ENCODE measurements at regions not wholly inside any gene's neighbourhood (a gene's known extent, or its start where the extent isn't known, plus 50 kb on each side); places are given as distances from the start of the nearest gene placed in this dataset.

DNA sequence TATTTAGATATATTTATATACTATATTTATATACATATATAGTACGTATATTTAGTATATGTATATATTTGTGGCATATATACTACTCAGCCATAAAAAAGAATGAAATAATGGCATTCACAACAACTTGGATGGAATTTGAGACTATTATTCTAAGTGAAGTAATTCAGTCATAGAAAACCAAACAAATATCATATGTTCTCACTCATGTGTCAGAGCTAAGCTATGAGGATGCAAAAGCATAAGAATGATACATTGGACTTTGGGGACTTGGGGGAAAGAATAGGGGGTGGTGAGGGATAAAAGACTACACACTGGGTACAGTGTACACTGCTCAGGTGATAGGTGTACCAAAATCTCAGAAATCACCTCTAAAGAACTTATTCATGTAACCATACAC lies 1015.7 kb downstream of the EFNB2 start:
- Histone ChIP-seq H3K4ac (ENCODE audit: low read depth, low read length) (no peak overlapping the region), H4K5ac (ENCODE audit: low read depth, low read length) (no peak overlapping the region), H2AFZ (replicated peaks; ENCODE audit: low read length, poor library complexity) (no peak overlapping the region), H2AK5ac (ENCODE audit: low read depth, low read length) (no peak overlapping the region), H2BK5ac (ENCODE audit: low read depth, low read length, poor library complexity, severe bottlenecking) (no peak overlapping the region), H4K91ac (ENCODE audit: insufficient read depth, low read depth, low read length) (no peak overlapping the region), H4K20me1 (ENCODE audit: insufficient read depth, low read length) (no peaks in the 10 kb centered on the region), H2BK120ac (ENCODE audit: low read depth, low read length) (no peak overlapping the region), H3K9ac (ENCODE audit: low read depth, low read length) (no peak overlapping the region), H3K79me1 (ENCODE audit: low read depth in 1 of 2, low read length in 2 of 2) (no peaks in the 10 kb centered on the region), H3K14ac (replicated peaks; ENCODE audit: low read depth, low read length) (no peak overlapping the region), H2BK20ac (ENCODE audit: low read depth, low read length) (no peak overlapping the region), H3K23ac (ENCODE audit: low read depth, low read length) (no peak overlapping the region), H3K27ac (ENCODE audit: insufficient read depth, low read length) (no peak overlapping the region), H2AK9ac (replicated peaks; ENCODE audit: low read depth, low read length, poor library complexity) (no peak overlapping the region), H3K56ac (ENCODE audit: extremely low read depth, insufficient read depth, low read length) (no peak overlapping the region), H3K9me3 (ENCODE audit: control insufficient read depth, insufficient read depth, low read length) (no peaks in the 10 kb centered on the region), H3K36me3 (ENCODE audit: control insufficient read depth, insufficient read depth, low read length) (no peaks in the 10 kb centered on the region), H3K9me1 (ENCODE audit: insufficient read depth, low read length) (no peaks in the 10 kb centered on the region), H3K4me2 (ENCODE audit: low read depth, low read length) (no peak overlapping the region), H3K4me3 (ENCODE audit: insufficient read depth, low read depth, low read length) (no peak overlapping the region), H3K4me1 (ENCODE audit: control insufficient read depth, insufficient read depth, low read length) (no peaks in the 10 kb centered on the region), H4K8ac (ENCODE audit: low read depth in 2 of 2, low read length in 2 of 2) (no peak overlapping the region), H3K18ac (ENCODE audit: low read depth, low read length) (no peak overlapping the region), H2BK15ac (ENCODE audit: low read depth, low read length) (no peak overlapping the region), H3K27me3 (ENCODE audit: control insufficient read depth, insufficient read depth, low read length) (no peaks in the 10 kb centered on the region)
- no peak for ATAC-seq (ENCODE audit: low read depth)
- POLR2A ChIA-PET (ENCODE audit: unreplicated experiment): interaction anchor here (0.6 kb wide), 1 partner anchor 776 kb away, joined by 3 read pairs; no protein-coding TSS in a partner anchor
- dilution Hi-C loops (cut with HindIII; ENCODE audit: low sequenced_read_pairs, unreplicated experiment): no loop called here
- no peak for DNase-seq
- intact Hi-C loops (cut with micrococcal nuclease): no loop called here
- in situ Hi-C loops (cut with MboI; ENCODE audit: low sequenced_read_pairs): no loop called here
- WGBS, 2 experiments (ENCODE audit: extremely low coverage in 2 of 2, insufficient read length in 1 of 2): no CpG with 5 or more reads among the region's 1 CpG
- CTCF ChIA-PET: no interaction called here
- TF ChIP-seq RFX5 (IDR thresholded peaks at IDR 0.05; ENCODE audit: low read depth, low read length) (no peak), MAZ (IDR thresholded peaks at IDR 0.05; ENCODE audit: borderline replicate concordance, low read depth, low read length) (no peak), BHLHE40 (IDR thresholded peaks at IDR 0.05; ENCODE audit: low read depth, low read length) (no peak), MXI1 (IDR thresholded peaks at IDR 0.05; ENCODE audit: borderline replicate concordance, low read depth, low read length) (no peak), FOS (IDR thresholded peaks at IDR 0.05; ENCODE audit: low read depth, low read length) (no peak), RCOR1 (IDR thresholded peaks at IDR 0.05; ENCODE audit: insufficient replicate concordance, low read length) (no peak), RAD21 (IDR thresholded peaks at IDR 0.05; ENCODE audit: low read length) (no peak), CHD1 (IDR thresholded peaks at IDR 0.05; ENCODE audit: low read depth, low read length) (no peak), POLR2A (IDR thresholded peaks at IDR 0.05; ENCODE audit: low read depth, low read length) (no peak), SMC3 (IDR thresholded peaks at IDR 0.05; ENCODE audit: low read depth, low read length) (no peak), NFE2L2 (IDR thresholded peaks at IDR 0.05; ENCODE audit: low read depth, low read length) (no peak)
- TF ChIP-seq, protein P1, sequence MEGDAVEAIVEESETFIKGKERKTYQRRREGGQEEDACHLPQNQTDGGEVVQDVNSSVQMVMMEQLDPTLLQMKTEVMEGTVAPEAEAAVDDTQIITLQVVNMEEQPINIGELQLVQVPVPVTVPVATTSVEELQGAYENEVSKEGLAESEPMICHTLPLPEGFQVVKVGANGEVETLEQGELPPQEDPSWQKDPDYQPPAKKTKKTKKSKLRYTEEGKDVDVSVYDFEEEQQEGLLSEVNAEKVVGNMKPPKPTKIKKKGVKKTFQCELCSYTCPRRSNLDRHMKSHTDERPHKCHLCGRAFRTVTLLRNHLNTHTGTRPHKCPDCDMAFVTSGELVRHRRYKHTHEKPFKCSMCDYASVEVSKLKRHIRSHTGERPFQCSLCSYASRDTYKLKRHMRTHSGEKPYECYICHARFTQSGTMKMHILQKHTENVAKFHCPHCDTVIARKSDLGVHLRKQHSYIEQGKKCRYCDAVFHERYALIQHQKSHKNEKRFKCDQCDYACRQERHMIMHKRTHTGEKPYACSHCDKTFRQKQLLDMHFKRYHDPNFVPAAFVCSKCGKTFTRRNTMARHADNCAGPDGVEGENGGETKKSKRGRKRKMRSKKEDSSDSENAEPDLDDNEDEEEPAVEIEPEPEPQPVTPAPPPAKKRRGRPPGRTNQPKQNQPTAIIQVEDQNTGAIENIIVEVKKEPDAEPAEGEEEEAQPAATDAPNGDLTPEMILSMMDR (conservative IDR thresholded peaks at IDR 0.05; ENCODE audit: low read depth, low read length): no peak
- TF ChIP-seq, protein P2, sequence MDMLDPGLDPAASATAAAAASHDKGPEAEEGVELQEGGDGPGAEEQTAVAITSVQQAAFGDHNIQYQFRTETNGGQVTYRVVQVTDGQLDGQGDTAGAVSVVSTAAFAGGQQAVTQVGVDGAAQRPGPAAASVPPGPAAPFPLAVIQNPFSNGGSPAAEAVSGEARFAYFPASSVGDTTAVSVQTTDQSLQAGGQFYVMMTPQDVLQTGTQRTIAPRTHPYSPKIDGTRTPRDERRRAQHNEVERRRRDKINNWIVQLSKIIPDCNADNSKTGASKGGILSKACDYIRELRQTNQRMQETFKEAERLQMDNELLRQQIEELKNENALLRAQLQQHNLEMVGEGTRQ (IDR thresholded peaks at IDR 0.05; ENCODE audit: low read depth, low read length): no peak
- no TSS peak for BruUV-seq (replicated peaks)

Data from IMR-90 (cell line).